Heart left ventricle (tissue), 13 donors: ENCODE measurements at regions not wholly inside any gene's neighbourhood (a gene's known extent, or its start where the extent isn't known, plus 50 kb on each side); places are given as distances from the start of the nearest gene placed in this dataset.

Experiments used
- POLR2A ChIP-seq, 2 donors: fragments of 450-650 bp; IDR thresholded peaks; one replicate each; pipeline ENCODE4 v1.6.1; 2017; ENCODE audit warnings: antibody characterized with exemption in 2 of 2, mild to moderate bottlenecking in 2 of 2, moderate library complexity in 2 of 2
- TF ChIP-seq, protein P1 (sequence below), 12 donors: fragments of 200-600 bp; sonication (generic) in 4 of 12; IDR thresholded peaks; one replicate each; pipeline versions ENCODE4 v1.5.0 to v1.8.0; 2018 to 2022; ENCODE audit warnings: antibody characterized with exemption in 12 of 12, mild to moderate bottlenecking in 5 of 12
- donor health status: ischemic (EF 13 %, LVEDD 7.1; RV severe dilation, severe dysfunction).
- donor health status: DM: no; HTN: yes; CAD: no.
- donor health status: DM: no; HTN: no; CAD: no.
- donor health status: ischemic (EF 25% LVEDD 6.9; RV normal size, moderate dysfunction).
- donor health status: ischemic (EF 25% LVEDD 5.7; RV mildly dilated, moderate dysfunction).
- donor health status: ischemic (EF 35%, LVEDD 5.7; RV mildly dilated, moderate dysfunction).
- donor health status: nonischemic (EF 11% LVEDD 7.7; RV severe dilation, severe dysfunction).
- donor health status: DM: yes; HTN: yes; CAD: no.
- donor health status: PGD.
- donor health status: ischemic (EF 29% LVEDD 5.4; RV normal size, mild dysfunction).
- donor health status: nonischemic (EF 23%, LVEDD 6.1; RV moderate dilation, normal function).

DNA sequence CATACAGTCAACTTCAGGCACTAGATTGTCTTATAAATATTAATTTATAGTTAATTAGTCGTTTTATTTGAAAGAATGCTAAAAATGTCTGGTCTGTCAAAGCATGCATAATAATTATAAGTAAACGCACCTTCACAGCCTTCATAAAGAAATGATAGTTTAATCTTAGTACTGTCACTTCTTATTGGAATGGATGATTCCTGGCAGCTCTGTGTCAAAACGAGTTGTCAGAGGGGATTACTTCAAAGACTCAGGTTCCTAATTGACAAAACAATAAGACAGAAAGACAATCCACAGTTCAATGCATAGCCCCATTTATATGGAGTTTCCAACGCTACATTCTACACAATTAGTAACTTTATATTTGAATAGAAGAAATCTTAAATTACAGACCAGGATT lies 461.3 kb upstream of the TECRL start:
- TF ChIP-seq, protein P1, sequence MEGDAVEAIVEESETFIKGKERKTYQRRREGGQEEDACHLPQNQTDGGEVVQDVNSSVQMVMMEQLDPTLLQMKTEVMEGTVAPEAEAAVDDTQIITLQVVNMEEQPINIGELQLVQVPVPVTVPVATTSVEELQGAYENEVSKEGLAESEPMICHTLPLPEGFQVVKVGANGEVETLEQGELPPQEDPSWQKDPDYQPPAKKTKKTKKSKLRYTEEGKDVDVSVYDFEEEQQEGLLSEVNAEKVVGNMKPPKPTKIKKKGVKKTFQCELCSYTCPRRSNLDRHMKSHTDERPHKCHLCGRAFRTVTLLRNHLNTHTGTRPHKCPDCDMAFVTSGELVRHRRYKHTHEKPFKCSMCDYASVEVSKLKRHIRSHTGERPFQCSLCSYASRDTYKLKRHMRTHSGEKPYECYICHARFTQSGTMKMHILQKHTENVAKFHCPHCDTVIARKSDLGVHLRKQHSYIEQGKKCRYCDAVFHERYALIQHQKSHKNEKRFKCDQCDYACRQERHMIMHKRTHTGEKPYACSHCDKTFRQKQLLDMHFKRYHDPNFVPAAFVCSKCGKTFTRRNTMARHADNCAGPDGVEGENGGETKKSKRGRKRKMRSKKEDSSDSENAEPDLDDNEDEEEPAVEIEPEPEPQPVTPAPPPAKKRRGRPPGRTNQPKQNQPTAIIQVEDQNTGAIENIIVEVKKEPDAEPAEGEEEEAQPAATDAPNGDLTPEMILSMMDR (IDR thresholded peaks at IDR 0.05), result no peak
- TF ChIP-seq POLR2A (IDR thresholded peaks at IDR 0.05), result no peak
